NCI-H2196 (cell line): ENCODE measurements at regions not wholly inside any gene's neighbourhood (a gene's known extent, or its start where the extent isn't known, plus 50 kb on each side); places are given as distances from the start of the nearest gene placed in this dataset.

ENCODE experiments used
- DNase-seq: peaks from one replicate; lab custom pipeline; 2025; ENCODE audit not compliant: unreplicated experiment; lab: John Stamatoyannopoulos, UW

- DNase-seq = peak; percentile 28
Observed at GRCh38 chr13:107866032-107866940, 349.1 kb downstream of the LIG4 start.

GRCh38 chr13:107865643-107866031 lies 349.7 kb downstream of the LIG4 start:
- DNase-seq = no peak

- DNase-seq = peak; percentile 15
Observed at GRCh38 chr13:107865318-107865575, 350.1 kb downstream of the LIG4 start.

DNA sequence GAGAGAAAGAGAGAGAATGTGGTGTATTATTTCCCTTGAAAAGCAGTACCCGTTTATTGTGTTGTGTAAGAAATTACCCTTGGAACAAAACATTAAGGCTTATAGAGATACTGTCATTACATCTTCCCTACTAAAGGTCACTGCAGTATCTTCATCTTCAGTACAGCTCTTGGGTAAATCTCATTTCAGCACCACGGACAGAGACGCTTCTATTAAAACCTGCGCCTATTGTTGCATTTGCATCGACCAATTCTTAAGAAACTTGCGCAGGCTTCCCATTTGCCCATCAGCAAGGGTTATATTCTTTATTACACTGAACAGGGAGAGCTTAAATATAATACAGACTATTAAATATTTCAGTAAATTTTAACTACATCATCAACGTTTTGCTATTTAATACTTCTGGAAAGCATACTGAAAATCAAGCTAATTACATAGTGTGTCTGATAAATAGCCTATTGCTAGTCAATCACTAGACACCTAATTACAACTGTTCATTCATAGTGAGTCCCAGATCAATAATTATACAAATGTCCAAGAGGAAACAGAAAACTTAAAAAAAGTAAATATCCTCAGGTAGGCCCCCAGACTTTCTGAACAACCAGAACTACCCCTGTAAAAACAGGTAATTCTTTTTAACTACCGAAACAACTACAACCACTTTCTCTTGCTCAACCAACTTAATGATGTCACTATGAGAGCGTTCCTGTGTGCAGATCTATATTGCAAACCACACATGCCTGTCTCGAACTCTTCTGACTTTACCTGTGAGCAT lies 350.6 kb downstream of the LIG4 start:
- peak; percentile 15 for DNase-seq

DNA sequence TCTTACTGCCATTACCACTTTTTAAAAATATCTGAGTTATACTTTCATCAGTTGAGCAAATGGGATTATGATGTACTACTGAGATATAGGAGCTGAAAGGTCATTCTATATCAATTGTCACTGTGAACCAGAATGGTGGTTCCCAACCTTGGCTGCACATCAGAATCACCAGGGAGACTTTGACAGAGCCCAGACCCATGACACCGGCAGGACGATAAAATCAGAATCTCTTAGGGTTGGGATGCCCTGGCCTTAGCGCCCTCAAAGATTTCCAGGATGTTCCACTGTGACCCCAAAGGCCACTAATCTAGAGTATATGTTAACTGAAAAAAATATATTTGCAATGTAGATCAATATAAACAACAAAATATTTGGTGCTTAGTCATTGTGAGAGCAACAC lies 355.1 kb downstream of the LIG4 start:
- no peak for DNase-seq

- DNase-seq = no peak
Observed at GRCh38 chr13:107854880-107855279, 360.5 kb downstream of the LIG4 start.

GRCh38 chr13:107852072-107852471 lies 363.3 kb downstream of the LIG4 start:
- DNase-seq = no peak

DNA sequence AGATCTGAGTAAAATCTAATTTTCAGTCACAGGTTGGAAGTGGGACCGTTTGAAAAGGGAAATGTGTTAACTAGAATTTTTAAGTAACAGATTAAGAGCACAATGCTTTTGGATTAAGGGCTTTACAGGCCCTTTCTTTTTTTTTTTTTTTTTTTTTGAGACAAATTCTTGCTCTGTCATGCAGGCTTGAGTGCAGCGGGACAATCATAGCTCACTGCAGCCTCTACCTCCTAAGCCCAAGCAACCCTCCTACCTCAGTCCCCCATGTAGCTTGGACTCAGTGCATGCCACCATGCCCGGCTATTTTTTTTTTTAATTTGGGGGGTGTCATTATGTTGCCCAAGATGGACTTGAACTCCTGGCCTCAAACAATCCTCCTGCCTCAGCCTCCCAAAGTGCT lies 363.7 kb downstream of the LIG4 start:
- no peak for DNase-seq

DNA sequence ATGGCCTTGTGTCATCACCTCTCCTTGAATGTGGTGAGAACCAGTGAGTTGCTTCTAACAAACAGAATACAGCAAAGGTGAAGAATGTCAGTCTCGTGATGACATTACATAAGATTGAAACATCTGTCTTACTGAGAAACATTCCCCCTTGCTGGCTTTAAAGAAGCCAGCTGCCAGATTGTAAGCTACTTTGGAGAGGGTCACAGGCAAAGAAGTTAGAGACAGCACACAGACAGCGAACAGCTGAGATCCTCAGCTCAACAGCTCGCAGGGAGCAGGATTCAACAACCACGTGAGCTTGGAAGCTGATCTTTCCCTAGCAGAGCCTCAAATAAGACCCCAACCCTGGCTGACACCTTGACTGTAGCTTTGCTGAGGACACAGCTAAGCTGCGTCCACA lies 367.9 kb downstream of the LIG4 start:
- no peak for DNase-seq

DNA sequence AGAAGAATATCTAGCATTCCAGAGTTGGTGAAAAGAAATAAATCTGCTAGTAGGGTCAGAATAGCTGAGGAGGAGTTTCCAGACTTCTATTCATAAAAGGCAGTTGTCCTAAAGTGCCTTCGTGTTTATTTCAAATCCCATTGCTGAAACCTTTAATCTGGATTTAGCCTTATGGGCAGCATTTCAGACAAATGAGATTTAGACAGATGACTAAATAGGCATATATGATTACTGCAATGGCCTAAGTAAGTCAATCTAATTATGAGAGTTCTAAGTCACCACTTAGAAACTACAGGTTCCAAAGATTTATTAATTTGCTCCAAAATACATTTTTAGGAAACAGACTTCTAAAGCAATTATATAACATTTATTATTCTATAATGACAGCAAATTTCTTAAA lies 368.7 kb downstream of the LIG4 start:
- DNase-seq = no peak

GRCh38 chr13:107845911-107846310 lies 369.4 kb downstream of the LIG4 start:
- no peak for DNase-seq

DNA sequence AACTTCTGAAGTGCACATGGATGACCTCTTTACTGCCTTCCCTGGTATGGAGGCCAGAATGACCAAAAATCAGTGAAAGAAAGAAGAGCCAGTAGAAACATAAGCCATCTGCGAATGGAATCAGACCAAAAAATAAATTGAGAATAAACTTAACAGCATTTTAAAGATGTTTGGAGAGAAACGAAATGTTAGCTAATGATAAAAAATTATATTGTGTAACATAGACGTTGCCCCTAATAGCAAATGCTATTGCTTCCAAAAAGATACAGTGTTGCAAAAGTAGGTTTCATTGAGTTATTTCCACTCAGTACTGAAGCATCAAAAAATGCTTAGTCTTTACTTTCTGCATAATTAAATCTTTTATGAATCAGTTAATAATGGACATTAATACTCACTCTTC lies 371.7 kb downstream of the LIG4 start:
- no peak for DNase-seq

- DNase-seq = no peak
Observed at GRCh38 chr13:107843281-107843680, 372.1 kb downstream of the LIG4 start.

- DNase-seq = no peak
Observed at GRCh38 chr13:107842562-107843180, 372.7 kb downstream of the LIG4 start.

GRCh38 chr13:107838588-107839161 lies 376.7 kb downstream of the LIG4 start:
- DNase-seq = peak; percentile 23

DNA sequence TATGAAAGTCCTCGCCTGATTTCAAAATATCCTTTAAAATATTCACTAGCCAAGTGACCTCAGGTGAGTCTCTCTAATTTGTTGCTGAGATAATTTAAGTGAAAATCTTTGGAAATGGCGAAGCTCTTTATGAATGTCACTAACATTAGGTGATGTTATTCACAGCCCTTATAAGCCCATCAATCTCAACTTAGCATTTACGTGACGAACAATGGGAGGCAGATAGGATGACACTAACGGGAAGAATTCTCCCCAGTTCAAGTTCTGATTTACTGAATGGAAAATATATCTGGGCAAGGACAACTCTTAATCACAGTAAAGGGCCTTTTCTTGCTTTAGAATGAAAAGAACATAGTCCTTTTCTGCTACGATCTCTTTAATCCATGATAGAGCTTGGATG lies 378.7 kb downstream of the LIG4 start:
- DNase-seq = no peak

DNA sequence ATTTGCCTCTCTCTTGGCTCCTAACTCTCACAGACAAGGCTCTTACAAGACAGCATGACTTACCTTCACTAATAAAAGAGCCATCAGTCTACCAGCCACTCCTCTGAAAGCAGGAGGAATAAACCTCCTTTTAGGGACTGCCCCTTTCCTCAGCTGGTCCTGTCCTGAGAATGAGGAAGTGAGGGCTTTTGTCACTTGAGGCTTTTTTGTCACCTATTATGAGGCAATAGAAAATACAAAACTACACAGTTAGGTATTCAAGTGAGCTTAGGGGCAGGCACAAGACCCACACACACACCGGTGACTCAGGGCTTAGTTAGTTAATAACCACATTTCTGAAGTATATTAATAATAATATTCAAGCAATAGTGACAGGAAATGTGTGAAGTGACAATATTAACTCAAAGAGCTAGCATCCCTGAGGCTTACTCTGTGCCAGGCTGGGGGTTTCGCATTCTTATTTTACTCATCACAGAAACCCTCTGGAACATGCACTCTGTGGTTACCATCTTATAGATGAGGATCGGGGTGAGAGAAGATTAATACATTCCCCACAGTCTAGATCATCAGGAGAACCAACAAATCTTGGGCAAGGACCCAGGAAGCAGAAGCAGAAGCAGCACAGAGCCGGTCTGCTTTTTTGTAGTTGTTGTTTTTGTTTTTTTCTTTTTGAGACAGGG lies 379.9 kb downstream of the LIG4 start:
- DNase-seq = no peak

- DNase-seq = no peak
Observed at GRCh38 chr13:107834717-107835116, 380.6 kb downstream of the LIG4 start.

GRCh38 chr13:107834281-107834680 lies 381.1 kb downstream of the LIG4 start:
- no peak for DNase-seq

GRCh38 chr13:107832500-107833100 lies 382.7 kb downstream of the LIG4 start:
- DNase-seq = no peak

DNA sequence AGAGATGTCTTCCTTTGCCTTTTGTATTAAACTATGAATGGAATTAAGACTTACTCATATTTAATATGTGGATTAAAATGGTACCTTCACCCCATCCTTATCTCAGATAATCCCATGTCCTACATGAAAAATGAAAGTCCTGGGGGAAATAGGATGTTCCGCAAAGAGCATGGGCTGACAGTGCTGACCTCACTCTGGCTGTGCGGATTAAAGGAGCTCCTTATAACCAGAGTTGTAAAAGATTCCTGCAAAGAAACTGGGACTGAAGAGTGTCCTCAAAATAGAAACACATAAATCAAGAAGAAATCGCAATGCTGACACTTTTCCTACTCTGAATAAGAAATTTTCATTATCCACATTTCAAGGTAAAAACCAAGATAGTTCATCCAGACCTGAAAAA lies 384.5 kb downstream of the LIG4 start:
- DNase-seq = no peak
